ENCODE measurements at regions not wholly inside any gene's neighbourhood (a gene's known extent, or its start where the extent isn't known, plus 50 kb on each side); places are given as distances from the start of the nearest gene placed in this dataset.

DNA sequence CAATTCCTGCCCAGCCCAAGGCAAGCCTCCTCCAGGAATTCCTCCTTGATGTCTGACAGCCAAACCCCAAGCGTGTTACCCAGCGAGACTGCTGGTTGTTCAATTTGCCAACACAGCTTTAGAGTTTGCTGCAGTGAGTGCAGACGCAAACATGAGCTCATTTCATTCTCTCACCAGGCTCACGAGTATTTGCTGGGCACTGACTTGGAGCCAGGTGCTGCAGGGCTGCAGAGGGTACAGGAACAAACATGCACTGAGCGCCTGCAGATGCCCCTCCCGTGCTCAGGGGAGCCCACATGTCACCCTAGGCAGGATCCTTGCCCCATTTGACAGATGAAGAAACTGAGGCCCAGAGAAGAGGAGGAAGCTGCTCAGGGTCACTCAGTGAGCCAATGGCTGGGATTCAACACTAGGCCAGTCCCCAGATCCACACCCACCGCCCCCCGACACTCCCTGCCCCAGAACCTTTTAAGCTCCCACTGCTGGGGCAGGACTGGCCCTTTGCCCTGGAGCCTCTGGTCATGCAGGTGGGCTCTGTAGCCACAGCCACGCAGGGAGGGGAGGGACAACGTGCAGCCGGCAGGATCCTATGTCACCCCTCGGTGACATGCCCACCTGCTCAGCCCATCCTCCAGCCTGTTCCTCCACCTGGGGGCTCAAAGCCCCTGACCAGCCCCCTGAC is 363.7 kb downstream of the MATN1 start:
- TF ChIP-seq, protein P1, sequence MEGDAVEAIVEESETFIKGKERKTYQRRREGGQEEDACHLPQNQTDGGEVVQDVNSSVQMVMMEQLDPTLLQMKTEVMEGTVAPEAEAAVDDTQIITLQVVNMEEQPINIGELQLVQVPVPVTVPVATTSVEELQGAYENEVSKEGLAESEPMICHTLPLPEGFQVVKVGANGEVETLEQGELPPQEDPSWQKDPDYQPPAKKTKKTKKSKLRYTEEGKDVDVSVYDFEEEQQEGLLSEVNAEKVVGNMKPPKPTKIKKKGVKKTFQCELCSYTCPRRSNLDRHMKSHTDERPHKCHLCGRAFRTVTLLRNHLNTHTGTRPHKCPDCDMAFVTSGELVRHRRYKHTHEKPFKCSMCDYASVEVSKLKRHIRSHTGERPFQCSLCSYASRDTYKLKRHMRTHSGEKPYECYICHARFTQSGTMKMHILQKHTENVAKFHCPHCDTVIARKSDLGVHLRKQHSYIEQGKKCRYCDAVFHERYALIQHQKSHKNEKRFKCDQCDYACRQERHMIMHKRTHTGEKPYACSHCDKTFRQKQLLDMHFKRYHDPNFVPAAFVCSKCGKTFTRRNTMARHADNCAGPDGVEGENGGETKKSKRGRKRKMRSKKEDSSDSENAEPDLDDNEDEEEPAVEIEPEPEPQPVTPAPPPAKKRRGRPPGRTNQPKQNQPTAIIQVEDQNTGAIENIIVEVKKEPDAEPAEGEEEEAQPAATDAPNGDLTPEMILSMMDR (IDR thresholded peaks at IDR 0.05 in 2 of 3, conservative IDR thresholded peaks at IDR 0.05 in 1 of 3; ENCODE audit: borderline replicate concordance in 1 of 3, insufficient read depth in 1 of 3, low read depth in 2 of 3, low read length in 2 of 3): no peak
- no peak for TF ChIP-seq TCF7L2 (IDR thresholded peaks at IDR 0.05; ENCODE audit: borderline replicate concordance, extremely low read depth, insufficient read depth, insufficient read length)

All from HCT116 (cell line).